Neural progenitor cell (in vitro differentiated cells): ENCODE measurements at regions not wholly inside any gene's neighbourhood (a gene's known extent, or its start where the extent isn't known, plus 50 kb on each side); places are given as distances from the start of the nearest gene placed in this dataset.

Experiments used
- DNase-seq: peaks from one replicate; pipeline ENCODE4 v3.0.0-alpha.2; 2016; ENCODE audit warnings: low spot score
- H2AFZ ChIP-seq: fragments of 200-600 bp; sonication (generic); replicated peaks from 2 replicates; pipeline ENCODE4 v1.6.1; 2016; ENCODE audit warnings: antibody characterized with exemption
- H3F3A ChIP-seq: fragments of 200-600 bp; sonication (generic); 2 replicates; pipeline ENCODE4 v1.6.1; 2016; ENCODE audit warnings: antibody characterized with exemption, low read depth
- H3K27ac ChIP-seq: fragments of 200-600 bp; sonication (generic); 2 replicates; pipeline ENCODE4 v1.5.1; 2016; ENCODE audit warnings: mild to moderate bottlenecking
- H3K27me3 ChIP-seq: fragments of 200-600 bp; sonication (generic); 2 replicates; pipeline ENCODE4 v1.6.1; 2016; ENCODE audit warnings: mild to moderate bottlenecking, moderate library complexity
- H3K36me3 ChIP-seq: fragments of 200-600 bp; sonication (generic); 2 replicates; pipeline ENCODE4 v1.5.1; 2016
- H3K4me1 ChIP-seq: fragments of 200-600 bp; sonication (generic); 2 replicates; pipeline ENCODE4 v1.6.1; 2016; ENCODE audit warnings: mixed run types
- H3K4me2 ChIP-seq: fragments of 200-600 bp; sonication (generic); 2 replicates; pipeline ENCODE4 v1.6.1; 2016
- H3K4me3 ChIP-seq: fragments of 200-600 bp; sonication (generic); 2 replicates; pipeline ENCODE4 v1.5.1; 2016
- H3K79me2 ChIP-seq: fragments of 200-600 bp; sonication (generic); 2 replicates; pipeline ENCODE4 v1.6.1; 2016; ENCODE audit warnings: low read depth
- H3K9ac ChIP-seq: fragments of 200-600 bp; sonication (generic); 2 replicates; pipeline ENCODE4 v1.6.1; 2016
- H3K9me3 ChIP-seq: fragments of 200-600 bp; sonication (generic); 2 replicates; pipeline ENCODE4 v1.5.1; 2016; ENCODE audit warnings: low read depth
- H4K20me1 ChIP-seq: fragments of 200-600 bp; sonication (generic); 2 replicates; pipeline ENCODE4 v1.6.1; 2016; ENCODE audit warnings: low read depth
- H3K27ac Mint-ChIP-seq: 3 replicates; pipeline ENCODE4 v1.8.0; 2021; ENCODE audit warnings: mixed read lengths
- H3K27me3 Mint-ChIP-seq: 2 replicates; pipeline ENCODE4 v1.8.0; 2022; ENCODE audit warnings: low read depth, mild to moderate bottlenecking, inconsistent platforms, moderate library complexity, mixed read lengths; ENCODE audit not compliant: insufficient read depth
- H3K36me3 Mint-ChIP-seq: 3 replicates; pipeline ENCODE4 v1.8.0; 2021; ENCODE audit warnings: mixed read lengths
- H3K4me1 Mint-ChIP-seq: 3 replicates; pipeline ENCODE4 v1.8.0; 2021; ENCODE audit warnings: mixed read lengths
- H3K4me3 Mint-ChIP-seq: 3 replicates; pipeline ENCODE4 v1.8.0; 2021; ENCODE audit warnings: mild to moderate bottlenecking, moderate library complexity, mixed read lengths
- H3K9me3 Mint-ChIP-seq: 3 replicates; pipeline ENCODE4 v1.8.0; 2020; ENCODE audit warnings: mixed read lengths
- EZH2 ChIP-seq: fragments of 200-600 bp; sonication (generic); IDR thresholded peaks from 2 replicates; pipeline ENCODE4 v1.6.1; 2017; ENCODE audit warnings: antibody characterized with exemption, mild to moderate bottlenecking, moderate library complexity
- EZH2phosphoT487 ChIP-seq: fragments of 200-600 bp; sonication (generic); IDR thresholded peaks from 2 replicates; pipeline ENCODE4 v1.6.1; 2017; ENCODE audit warnings: antibody characterized with exemption
- TF ChIP-seq, protein P1 (sequence below): fragments of 200-600 bp; sonication (generic); IDR thresholded peaks from 2 replicates; pipeline ENCODE4 v1.5.1; 2017; ENCODE audit warnings: antibody characterized with exemption, mild to moderate bottlenecking

DNA sequence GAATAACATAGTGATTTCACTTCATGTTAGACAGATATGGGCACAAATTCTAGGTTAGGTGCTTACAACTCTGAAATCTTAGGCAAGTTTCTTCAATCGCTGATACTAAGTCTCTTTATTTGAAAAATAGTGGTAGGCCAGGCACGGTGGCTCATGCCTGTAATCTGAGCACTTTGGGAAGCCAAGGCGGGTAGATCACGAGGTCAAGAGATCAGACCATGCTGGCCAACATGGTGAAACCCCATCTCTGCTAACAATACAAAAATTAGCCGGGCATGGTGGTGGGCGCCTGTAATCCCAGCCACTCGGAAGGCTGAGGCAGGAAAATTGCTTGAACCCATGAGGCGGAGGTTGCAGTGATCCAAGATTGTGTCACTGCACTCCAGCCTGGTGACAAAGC, 729.4 kb downstream of the METTL15 start:
- H3K9me3 ChIP-seq, result no peaks in the 10 kb centered on the region
- H3K79me2 ChIP-seq, result no peaks in the 10 kb centered on the region
- H3K27me3 ChIP-seq, result no peaks in the 10 kb centered on the region
- no peaks in the 10 kb centered on the region for H3K36me3 ChIP-seq
- H3F3A ChIP-seq, result no peaks in the 10 kb centered on the region
- Mint-ChIP-seq H3K36me3 (no peaks in the 10 kb centered on the region), H3K9me3 (no peaks in the 10 kb centered on the region), H3K4me3 (no peak overlapping the region), H3K4me1 (peaks cover 18% of the 10 kb centered on the region), H3K27me3 (no peaks in the 10 kb centered on the region), H3K27ac (no peak overlapping the region)
- DNase-seq, result no peak
- H3K4me2 ChIP-seq, result no peak overlapping the region
- H3K9ac ChIP-seq, result no peak overlapping the region
- no peak overlapping the region for H3K27ac ChIP-seq
- H3K4me3 ChIP-seq, result no peak overlapping the region
- TF ChIP-seq EZH2phosphoT487, result no peak
- no peak for TF ChIP-seq EZH2
- TF ChIP-seq, protein P1, sequence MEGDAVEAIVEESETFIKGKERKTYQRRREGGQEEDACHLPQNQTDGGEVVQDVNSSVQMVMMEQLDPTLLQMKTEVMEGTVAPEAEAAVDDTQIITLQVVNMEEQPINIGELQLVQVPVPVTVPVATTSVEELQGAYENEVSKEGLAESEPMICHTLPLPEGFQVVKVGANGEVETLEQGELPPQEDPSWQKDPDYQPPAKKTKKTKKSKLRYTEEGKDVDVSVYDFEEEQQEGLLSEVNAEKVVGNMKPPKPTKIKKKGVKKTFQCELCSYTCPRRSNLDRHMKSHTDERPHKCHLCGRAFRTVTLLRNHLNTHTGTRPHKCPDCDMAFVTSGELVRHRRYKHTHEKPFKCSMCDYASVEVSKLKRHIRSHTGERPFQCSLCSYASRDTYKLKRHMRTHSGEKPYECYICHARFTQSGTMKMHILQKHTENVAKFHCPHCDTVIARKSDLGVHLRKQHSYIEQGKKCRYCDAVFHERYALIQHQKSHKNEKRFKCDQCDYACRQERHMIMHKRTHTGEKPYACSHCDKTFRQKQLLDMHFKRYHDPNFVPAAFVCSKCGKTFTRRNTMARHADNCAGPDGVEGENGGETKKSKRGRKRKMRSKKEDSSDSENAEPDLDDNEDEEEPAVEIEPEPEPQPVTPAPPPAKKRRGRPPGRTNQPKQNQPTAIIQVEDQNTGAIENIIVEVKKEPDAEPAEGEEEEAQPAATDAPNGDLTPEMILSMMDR, result no peak
- peaks cover 13% of the 10 kb centered on the region for H3K4me1 ChIP-seq
- H2AFZ ChIP-seq, result no peak overlapping the region
- H4K20me1 ChIP-seq, result no peaks in the 10 kb centered on the region

DNA sequence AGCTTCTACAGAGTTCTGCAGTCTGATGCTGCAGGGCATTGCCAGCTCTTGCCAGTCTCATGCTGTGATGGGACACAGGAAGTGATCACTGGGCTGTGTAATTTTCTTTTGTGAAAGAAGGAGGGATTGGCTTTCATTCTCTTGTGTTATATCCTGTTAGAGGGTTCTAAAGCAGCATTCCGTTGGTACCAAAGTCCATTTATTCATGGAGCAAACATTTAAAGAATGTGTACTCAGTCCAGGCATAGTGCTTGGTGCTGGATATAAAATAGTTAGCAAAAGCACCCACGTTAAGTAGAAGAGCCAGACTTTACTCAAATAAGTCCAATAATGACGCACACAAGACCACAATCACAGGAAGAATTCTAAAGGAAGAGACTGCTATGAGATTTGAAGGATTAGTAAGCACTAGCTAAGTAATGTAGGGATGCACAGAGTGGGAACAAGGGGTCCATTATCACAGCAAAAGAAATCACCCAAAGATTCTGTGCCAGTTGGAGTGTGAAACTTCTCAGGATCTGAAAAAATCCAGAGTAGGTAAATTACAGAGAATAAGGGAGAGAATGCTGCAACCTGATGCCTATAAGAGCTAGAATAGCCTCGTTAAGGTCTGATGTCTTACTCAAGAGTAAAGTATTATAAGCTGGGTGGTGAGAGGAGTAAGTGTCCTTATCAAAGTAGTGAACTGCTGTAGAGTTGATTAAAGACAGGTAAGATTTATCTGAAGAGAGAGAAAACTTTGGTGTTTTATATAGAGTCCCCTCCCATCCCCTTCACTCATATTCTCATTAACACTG, 728.3 kb downstream of the METTL15 start:
- Histone ChIP-seq H3K4me1 (peaks cover 13% of the 10 kb centered on the region), H3K9ac (no peak overlapping the region), H3K27ac (no peak overlapping the region), H4K20me1 (no peaks in the 10 kb centered on the region), H2AFZ (no peak overlapping the region), H3F3A (no peaks in the 10 kb centered on the region), H3K4me2 (peak overlapping the region; percentile 8), H3K9me3 (no peaks in the 10 kb centered on the region), H3K4me3 (no peak overlapping the region), H3K27me3 (no peaks in the 10 kb centered on the region), H3K79me2 (no peaks in the 10 kb centered on the region), H3K36me3 (no peaks in the 10 kb centered on the region)
- H3K27me3 Mint-ChIP-seq, result no peaks in the 10 kb centered on the region
- no peak overlapping the region for H3K4me3 Mint-ChIP-seq
- peak; percentile 66 for DNase-seq
- H3K36me3 Mint-ChIP-seq, result no peaks in the 10 kb centered on the region
- H3K4me1 Mint-ChIP-seq, result peaks cover 18% of the 10 kb centered on the region
- no peak overlapping the region for H3K27ac Mint-ChIP-seq
- TF ChIP-seq, protein P1, result no peak
- TF ChIP-seq EZH2, result no peak
- no peak for TF ChIP-seq EZH2phosphoT487
- no peaks in the 10 kb centered on the region for H3K9me3 Mint-ChIP-seq

DNA sequence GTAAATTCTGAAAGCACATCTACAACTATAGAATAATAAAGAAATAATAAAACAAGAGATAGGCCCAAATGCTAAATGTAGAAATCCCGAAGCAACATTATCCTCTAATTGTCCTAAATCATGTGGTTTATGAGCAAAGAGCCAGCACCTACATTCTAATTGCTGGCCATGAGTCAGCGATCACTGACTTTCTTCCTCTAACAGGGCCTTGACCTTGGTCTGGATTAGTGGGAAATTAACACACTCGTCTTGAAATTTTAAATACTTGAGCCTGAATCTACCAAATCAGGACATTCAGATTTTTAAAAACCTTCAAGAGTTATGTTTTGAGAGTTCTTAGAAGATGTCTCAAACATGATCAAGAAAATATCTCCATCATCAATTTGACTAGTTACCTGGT, 727.6 kb downstream of the METTL15 start:
- no peak overlapping the region for H3K4me3 ChIP-seq
- Mint-ChIP-seq H3K9me3 (no peaks in the 10 kb centered on the region), H3K4me1 (peaks cover 18% of the 10 kb centered on the region), H3K27ac (no peak overlapping the region), H3K4me3 (no peak overlapping the region), H3K27me3 (no peaks in the 10 kb centered on the region), H3K36me3 (no peaks in the 10 kb centered on the region)
- peaks cover 13% of the 10 kb centered on the region for H3K4me1 ChIP-seq
- H4K20me1 ChIP-seq, result no peaks in the 10 kb centered on the region
- H3F3A ChIP-seq, result no peaks in the 10 kb centered on the region
- no peak for TF ChIP-seq EZH2phosphoT487
- TF ChIP-seq, protein P1, result no peak
- TF ChIP-seq EZH2, result no peak
- H3K27me3 ChIP-seq, result no peaks in the 10 kb centered on the region
- H3K9me3 ChIP-seq, result no peaks in the 10 kb centered on the region
- H3K79me2 ChIP-seq, result no peaks in the 10 kb centered on the region
- no peaks in the 10 kb centered on the region for H3K36me3 ChIP-seq
- no peak for DNase-seq
- H3K27ac ChIP-seq, result no peak overlapping the region
- no peak overlapping the region for H3K4me2 ChIP-seq
- H2AFZ ChIP-seq, result no peak overlapping the region
- no peak overlapping the region for H3K9ac ChIP-seq
